GM19395 (cell line): ENCODE measurements at regions not wholly inside any gene's neighbourhood (a gene's known extent, or its start where the extent isn't known, plus 50 kb on each side); places are given as distances from the start of the nearest gene placed in this dataset.

Experiments used
- ATAC-seq: cut with Tn5 transposase; IDR thresholded peaks from one replicate; pipeline ENCODE4 v1.9.1; 2021; ENCODE audit warnings: mild to moderate bottlenecking, moderate library complexity; ENCODE audit not compliant: unreplicated experiment

DNA sequence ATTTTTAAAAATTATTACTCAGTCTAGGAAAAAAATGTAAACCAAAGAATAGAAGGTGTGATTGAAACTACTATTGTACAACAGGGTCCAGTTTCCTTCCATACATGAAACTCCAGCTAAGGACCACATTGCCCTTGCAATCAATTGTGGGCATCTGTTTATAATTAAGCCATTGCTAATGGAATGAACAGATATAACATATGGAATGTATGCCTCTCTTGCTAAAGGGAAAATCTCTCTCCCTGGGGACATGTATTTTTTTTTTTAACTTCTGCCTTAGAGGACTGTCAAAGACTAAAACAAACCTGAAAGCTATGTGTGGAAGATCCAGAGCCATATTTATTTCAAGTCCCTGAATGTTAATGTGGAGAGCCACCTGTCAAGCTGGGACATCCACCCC lies 336.8 kb upstream of the MANEA start:
- no peak for ATAC-seq

DNA sequence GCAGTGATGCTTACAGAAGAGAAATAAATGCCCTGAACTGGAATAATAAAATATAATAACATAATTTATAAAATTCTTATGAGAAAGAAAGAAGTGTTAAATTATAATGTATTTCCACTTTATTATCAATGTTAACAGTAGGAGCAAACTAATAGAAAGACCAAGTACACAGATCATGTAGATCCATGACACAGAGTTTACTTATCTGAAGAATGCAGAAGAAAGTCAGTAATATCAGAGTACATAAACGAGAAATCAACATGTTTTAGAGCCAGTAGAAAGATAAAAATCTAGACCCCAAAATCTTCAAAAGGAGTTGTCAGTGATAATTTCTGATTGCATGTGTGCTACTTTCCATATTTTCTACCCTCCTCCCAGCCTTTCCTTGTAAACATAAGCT lies 334.8 kb upstream of the MANEA start:
- ATAC-seq = no peak

DNA sequence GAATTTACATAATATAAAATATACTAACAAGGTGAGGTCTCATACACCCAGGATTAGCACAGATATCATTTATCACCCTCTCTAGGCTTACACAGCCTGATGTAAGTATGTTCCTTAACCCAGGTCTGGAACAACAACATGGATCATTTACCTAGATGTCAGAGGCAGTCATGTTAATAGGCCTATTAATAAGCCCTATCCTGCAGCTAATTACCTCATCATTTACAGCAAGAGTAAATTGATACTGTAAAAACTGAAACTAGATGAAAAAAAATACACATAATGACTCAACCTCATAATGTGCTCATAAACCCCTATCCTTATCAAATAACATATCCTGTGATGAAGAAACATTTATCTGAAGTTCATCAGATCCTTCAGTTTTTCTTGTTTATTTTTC lies 334.3 kb upstream of the MANEA start:
- no peak for ATAC-seq

DNA sequence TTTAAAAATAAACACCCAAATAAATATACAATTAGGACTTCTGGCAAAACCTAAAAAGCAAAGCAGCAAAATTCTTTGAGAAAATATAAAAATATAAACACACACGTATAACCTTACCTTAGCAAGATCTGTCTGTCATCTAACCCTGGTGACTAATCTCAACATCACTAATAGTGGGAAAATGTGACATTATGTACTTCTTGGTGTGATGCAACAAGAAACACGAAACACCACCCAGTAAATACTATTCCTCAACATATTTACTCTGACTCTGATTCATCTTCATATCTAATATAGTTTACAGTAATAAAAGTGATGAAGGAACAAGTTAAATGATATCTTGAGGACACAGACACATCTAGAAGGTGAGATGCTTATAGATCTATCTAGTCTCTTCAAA lies 332.6 kb upstream of the MANEA start:
- no peak for ATAC-seq

DNA sequence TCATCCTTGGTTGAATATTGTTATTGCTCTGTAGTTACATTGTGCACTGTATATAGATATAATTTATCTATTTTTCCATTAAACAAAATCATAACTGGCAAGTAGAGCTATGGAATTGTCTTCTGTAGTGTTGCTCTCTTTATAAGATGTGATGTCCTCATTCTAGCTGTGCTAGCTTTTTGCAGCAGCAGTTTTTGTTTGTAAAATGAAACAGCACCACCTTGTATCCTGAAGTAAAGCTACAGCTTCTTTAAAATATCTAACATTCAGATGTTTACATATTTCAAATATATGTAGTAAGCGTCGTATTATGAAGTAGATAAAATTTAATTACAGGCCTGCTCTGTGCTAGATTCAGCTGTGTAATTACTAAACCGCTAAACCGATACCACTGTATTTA lies 328.8 kb upstream of the MANEA start:
- no peak for ATAC-seq

DNA sequence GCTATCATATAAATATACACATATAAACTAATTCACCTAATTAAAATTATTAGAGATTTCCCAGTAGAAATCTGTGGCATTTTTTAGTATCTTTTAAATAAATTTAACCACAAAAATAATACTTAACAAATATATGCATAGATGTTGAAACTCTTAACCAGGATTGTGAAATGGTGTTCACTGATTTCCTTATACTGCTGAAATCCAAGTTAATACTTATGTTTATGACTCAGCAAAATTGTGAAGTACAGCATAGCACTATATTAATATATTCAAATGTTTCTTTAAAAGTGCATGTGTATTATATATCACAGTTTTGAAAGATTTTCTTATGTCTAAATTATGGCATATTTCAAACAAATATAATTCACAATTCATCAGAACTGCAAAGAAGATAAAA lies 328.2 kb upstream of the MANEA start:
- ATAC-seq = no peak

DNA sequence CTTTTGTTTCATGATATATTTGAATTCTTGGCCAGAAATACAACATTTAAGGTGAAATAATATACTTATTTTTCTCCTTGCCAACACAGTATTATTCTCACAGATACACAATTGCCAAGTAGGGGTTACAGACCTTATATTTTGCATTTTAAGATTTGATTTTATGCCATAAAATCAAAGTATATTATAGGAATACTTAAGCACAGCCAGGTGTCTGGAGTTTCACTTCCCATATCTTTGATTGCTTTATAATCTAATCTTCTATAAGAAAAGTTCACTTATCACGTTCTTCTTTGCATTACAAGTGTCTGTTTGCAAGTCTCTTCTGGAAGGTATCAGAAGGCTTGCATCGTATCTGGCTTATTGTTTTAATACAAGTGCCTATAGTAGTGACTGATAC lies 327.7 kb upstream of the MANEA start:
- ATAC-seq = no peak

DNA sequence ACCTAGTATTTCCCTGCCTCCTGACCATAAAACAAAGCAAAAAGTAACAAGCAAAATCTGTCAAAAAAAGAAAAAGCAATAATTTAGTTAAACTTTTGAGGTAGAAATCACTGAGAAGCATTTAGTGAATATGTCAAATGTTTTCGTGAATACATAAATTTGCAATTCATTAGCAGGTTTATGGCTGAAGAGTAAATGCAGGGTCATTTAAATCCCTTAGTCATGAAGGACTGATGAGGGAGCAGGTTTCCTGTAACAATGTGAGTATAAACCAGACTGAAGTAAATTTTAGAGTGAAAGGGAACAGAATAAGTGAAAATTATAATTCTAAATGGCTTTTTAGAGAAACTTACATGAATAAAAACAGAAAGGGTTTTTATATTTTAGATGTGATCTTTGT lies 313.5 kb upstream of the MANEA start:
- ATAC-seq = no peak

DNA sequence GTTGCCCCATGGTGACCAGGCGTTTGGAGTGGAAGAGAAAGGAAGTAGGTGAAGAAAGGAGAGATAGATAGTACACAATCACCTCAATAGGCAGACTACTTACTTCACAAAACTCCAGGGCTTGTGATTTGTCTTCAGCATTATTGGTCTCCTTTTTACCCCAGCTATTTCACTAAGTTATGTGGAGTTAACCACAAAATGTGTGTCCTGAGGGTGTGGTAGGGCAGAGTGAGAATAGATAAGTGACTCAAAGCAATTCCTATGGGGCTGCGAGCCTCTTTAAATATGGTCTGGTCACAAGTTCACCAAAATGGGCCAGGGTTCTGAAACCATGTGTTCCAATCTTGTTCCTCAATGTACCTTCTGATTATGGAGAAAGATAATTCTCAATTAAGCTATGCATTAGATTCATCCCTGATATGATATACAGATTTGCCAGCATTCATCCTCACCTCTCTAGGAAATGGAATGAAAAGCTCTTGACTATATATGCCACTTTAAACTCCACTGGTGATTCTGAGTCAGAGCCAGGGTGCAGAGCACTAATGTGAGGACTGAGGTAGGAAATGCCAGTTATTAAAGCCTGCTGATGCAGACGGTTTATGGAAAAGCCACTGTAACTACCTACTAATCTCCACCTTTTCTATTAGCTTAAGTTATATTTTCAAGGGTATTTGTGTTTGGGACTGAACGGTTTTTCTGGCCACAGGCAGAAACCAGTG lies 310.6 kb upstream of the MANEA start:
- no peak for ATAC-seq

DNA sequence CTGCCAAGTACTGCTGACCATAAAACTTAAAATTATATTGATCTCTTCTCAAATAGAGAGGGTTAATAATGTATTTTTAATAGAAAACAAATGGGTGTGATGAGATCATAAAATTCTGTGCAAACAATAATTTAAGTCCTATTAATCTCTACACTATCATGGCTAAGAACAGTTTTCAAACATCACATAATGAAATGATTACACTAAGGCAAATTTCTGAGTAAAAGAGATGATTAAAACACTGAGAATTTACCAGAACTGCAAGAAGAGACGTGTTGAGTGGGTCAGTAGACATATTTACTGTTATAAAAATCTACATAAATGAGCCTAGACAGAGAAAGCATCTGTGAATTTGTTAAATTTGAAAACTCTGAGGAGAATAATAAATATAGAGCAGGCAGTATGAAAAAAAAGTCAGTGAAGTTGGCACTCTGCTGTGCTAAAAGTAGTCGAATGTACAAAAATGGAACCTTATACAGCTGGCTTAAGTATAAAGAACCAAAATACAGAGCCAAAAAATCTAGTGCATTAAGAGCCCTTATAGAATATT lies 302.6 kb upstream of the MANEA start:
- ATAC-seq = no peak

DNA sequence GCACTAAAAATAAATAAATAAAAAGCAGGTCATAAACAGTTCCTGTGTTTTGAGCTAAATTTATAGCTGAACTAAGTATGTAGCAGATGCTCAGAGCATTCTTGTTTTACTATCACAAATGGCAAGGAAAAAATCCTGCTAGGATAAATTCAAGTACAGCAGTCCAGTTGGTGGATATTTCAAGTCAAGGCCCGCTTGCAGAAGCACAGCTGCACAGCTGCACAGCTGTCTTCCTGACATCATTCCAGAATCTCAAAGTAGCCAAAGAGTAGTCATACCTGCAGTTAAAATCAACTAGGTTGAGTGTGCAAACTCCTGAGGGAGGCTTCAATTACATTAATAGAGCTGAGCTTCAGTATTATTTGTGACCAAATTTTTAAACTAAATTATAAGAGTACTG lies 297.7 kb upstream of the MANEA start:
- no peak for ATAC-seq

DNA sequence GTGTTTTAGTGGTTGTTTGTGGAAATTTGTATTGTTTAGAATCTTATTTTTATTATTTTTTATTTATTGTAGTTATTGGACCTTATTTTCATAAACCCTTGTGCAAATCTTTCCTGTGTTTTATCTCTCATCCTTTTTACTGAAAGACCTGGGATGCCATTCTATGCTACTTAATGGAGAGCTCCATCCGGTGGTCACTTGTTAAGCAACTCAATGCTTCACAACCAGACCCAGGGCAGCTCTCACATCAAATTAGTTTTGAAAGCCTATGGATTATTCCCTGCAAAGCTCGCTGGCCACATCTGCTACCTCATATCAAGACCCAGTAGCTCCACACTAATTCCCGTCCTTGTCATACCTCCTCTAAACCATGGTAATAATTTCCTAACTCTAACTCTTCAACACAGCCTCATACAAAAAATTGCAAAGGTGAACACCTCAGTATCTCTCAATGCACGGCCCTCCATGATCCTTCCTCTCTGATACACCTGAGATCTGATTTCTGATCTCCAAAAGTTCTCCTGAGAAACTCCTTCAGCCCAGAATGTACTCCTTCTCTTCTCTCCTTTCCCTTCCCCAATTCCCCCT lies 296.6 kb upstream of the MANEA start:
- no peak for ATAC-seq

DNA sequence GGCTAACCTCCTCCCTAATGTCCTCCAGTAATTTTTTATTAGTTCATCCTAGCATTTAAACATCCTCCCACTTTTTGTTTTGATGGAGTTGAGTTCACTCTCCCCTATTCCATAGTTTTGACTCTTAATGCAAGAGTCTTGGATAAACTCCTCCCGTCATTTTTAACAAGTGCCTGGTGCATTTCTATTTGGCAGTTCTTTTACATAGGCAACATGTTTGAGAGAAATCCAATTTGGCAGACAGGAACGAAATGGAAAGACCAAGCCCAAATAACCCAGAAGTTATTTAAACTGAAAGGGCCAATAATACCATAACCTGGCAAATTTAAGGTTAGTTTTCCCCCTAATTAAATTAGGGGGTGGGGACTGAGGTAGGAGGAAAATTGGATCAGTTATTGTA lies 291.5 kb upstream of the MANEA start:
- no peak for ATAC-seq

DNA sequence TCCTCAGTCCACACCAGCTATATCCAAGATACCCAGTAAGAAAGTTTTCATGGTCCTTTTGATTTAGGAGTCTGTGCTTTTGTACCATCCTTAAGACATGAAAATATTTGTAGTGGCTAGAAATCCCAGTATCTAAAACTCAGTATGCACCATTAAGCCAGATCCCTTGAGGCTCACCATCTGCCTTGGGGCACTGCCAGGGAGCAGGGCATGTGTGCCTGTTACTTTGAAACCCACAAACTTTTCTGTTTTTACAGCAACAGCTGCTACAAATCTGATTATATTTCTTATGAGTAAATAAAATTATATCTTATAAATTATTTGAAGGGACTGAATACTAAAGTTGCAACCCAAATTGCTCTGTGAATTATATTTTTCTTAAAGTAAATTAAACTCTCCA lies 290.5 kb upstream of the MANEA start:
- ATAC-seq = no peak

DNA sequence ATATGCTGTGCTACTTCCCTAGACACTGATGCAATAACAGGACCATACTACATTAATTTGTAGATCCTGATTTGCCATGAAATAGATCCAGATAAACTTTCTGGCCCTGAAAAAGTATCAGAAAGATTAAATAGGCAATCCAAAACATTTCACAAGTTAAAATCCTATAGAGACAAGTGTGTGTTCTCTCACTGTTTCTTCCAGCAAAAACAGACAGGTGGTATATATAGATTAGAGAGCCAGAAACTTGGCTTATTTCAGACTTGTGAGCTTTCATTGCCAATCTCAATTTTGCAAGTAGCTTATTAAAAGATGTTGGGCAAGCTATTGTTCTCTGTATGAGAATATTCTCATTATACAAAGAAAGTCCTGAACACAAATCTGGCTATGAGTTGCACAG lies 289.1 kb upstream of the MANEA start:
- no peak for ATAC-seq

DNA sequence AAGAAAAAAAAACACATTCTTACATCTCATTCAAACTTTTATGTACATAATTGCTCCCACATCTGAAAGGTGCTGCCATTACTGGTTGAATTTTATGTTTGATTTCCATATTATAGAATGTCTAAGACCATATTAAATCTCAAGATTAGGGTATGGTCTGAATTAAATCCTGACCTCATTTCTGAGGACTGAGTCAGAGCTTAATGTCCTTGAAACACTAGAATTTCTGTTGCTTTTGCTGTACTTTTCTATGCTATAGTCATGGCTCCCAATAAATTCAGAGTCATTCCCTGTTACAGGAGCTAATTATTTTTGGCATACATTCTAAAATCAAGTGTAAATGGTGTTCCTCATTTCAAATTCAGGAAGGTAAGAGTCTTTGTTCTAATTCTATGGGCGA lies 285.3 kb upstream of the MANEA start:
- no peak for ATAC-seq

DNA sequence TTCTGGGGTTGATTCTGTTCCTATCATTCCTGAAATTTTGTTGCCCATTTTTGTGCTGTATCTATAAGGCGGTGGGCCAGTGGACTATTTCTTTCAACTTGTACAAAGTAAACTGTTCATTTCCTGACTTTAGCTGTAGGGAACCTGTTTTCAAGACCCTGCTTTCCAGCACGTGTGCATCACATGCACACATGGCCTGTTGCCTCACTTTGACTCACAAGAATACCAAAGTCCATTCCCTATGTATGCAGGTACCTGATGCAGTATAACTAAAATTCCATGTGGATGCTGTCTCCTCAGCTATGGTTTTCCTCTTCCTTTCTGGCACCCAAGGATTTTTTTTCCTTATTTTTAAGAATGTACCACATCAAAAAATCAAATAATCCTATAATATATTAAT lies 284.1 kb upstream of the MANEA start:
- ATAC-seq = no peak

DNA sequence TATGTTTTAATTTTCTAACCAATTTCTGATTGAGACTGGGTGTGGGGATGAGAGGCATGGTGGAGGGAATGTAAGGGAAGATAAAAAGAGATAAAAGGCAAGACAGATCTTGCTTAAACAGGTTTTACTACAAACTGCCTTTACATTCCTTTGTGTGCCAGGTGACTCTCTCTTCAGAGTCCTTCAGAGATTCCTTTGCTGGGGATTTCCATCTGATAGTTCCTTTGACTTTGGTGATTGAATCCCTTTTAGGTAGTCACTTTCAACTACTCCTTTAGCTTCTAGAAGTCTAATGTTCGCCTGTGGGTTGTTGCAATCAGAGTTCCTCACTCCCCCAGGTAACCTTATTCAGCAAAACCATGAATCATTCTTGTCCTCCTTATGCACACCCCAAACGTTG lies 283.3 kb upstream of the MANEA start:
- ATAC-seq = no peak

DNA sequence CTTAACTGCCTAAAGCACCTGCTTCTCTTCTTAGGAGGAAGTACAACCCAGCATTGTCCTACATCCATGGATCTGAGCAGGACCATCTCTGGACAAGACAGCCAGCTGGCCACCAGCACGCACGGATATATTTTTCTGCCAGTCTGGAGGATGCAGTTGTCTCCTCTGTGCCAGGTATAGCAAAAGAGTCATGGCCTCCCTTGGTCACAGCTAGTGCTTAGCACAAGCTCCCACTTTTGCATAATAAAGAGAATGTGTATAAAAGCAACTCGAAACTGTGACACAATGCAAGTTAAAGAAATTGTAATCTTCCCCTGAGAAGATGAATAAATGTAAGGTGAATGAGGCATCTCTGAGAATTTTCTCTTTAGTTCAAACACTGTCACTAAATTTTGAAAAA lies 267.8 kb upstream of the MANEA start:
- ATAC-seq = no peak

DNA sequence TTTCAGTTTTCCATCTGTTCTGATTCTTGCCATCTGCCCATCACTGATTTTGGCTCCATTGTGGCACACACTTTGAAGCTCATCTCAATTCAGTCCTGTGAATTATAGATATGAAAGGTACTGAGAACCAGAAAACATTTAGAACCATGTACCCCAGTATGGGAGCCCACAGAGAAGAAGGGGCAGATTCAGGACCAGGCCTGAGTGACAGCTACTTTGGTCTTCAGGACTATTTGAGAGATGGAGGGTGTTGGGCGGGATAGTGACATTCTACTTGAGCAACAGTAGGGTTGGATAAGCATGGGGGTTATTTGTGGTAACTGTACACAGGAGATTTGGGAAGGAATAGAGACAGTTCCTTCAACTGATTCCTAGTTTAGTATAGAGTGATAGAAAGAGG lies 259.2 kb upstream of the MANEA start:
- ATAC-seq = no peak

DNA sequence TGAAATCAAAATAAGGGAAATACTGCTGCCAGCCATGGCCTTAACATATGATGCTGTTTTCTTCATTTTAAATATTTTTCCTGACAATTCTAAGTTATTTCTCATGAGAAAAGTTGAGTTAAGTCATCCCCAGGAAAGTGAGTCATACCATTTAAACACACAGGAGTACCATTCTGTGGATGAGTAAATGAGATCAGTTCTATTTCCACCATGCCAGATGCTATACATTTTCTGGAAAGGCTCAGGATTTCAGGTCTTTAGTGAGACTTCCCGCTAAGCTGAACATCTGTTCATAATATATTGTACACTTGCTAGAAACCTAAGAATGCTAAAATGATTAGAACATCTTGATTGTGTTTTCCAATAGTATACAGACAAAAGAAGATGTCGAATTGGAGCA lies 256.2 kb upstream of the MANEA start:
- ATAC-seq = no peak

DNA sequence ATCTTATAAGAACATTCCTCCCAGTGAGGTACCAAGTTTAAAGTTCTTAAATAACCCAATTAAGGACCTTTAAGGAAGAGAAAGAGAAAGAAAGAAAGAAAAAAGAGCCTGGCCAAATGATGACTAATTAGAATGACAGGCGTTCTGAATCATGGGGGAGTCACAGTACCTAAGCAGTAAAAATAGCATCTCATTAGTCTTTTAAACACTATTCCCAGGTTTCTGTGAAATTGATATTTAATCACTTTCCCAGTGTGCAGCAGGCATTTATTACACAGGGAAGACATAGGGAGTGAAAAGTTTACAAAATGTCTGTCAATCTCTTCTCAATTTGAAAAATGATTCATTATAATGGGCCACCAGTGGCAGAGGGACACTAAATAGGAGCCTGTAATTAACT lies 251.4 kb upstream of the MANEA start:
- no peak for ATAC-seq

DNA sequence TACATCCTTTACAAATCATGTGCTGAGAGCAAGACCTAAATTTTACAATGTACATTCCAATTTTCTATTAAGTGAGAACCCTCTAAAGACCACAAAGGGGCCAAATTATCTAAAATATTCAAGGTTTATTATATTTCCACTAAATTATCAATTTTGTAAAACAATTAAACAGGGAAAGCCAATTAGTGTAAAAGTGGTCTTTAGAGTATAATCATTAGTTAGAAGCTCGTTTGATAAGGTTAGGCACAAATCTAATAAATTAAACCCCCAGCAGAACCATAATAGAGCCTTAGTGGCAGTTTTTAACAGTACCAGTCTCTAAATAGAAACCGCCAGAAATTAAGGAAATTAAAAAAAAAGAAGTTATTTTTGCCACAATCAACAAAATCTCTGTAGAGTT lies 249.1 kb upstream of the MANEA start:
- no peak for ATAC-seq
